GM19351 (cell line): ENCODE measurements at regions not wholly inside any gene's neighbourhood (a gene's known extent, or its start where the extent isn't known, plus 50 kb on each side); places are given as distances from the start of the nearest gene placed in this dataset.
"Not testable (repeated sequence)": the region's sequence is repeated elsewhere in the genome, so short reads cannot be mapped to it uniquely, and the experiment has no call there.

Experiments
- ATAC-seq: cut with Tn5 transposase; IDR thresholded peaks from one replicate; pipeline ENCODE4 v1.9.1; 2021; ENCODE audit warnings: mild to moderate bottlenecking, moderate library complexity; ENCODE audit not compliant: unreplicated experiment

- no peak for ATAC-seq
Observed at GRCh38 chr4:20124317-20125026, 127.2 kb upstream of the SLIT2 start.

GRCh38 chr4:20122198-20122988 is 129.3 kb upstream of the SLIT2 start:
- no peak for ATAC-seq

GRCh38 chr4:20119141-20119540 is 132.6 kb upstream of the SLIT2 start:
- ATAC-seq, result no peak

GRCh38 chr4:20109391-20109790 is 142.3 kb upstream of the SLIT2 start:
- no peak for ATAC-seq

GRCh38 chr4:20106921-20107320 is 144.8 kb upstream of the SLIT2 start:
- no peak for ATAC-seq

GRCh38 chr4:20101831-20102230 is 149.9 kb upstream of the SLIT2 start:
- ATAC-seq, result no peak

GRCh38 chr4:20096911-20097310 is 154.8 kb upstream of the SLIT2 start:
- no peak for ATAC-seq

- ATAC-seq, result no peak
Observed at GRCh38 chr4:20095805-20096541, 155.7 kb upstream of the SLIT2 start.

GRCh38 chr4:20091781-20092180 is 159.9 kb upstream of the SLIT2 start:
- ATAC-seq, result no peak

- no peak for ATAC-seq
Observed at GRCh38 chr4:20087522-20087911, 164.2 kb upstream of the SLIT2 start.

- no peak for ATAC-seq
Observed at GRCh38 chr4:20086799-20087521, 164.7 kb upstream of the SLIT2 start.

GRCh38 chr4:20086067-20086798 is 165.5 kb upstream of the SLIT2 start:
- no peak for ATAC-seq

- ATAC-seq, result no peak
Observed at GRCh38 chr4:20085653-20086052, 166.1 kb upstream of the SLIT2 start.

GRCh38 chr4:20085156-20085555 is 166.5 kb upstream of the SLIT2 start:
- ATAC-seq, result no peak

- no peak for ATAC-seq
Observed at GRCh38 chr4:20084488-20084887, 167.2 kb upstream of the SLIT2 start.

GRCh38 chr4:20078644-20079043 is 173.1 kb upstream of the SLIT2 start:
- ATAC-seq, result no peak

GRCh38 chr4:20075248-20075871 is 176.3 kb upstream of the SLIT2 start:
- ATAC-seq, result no peak

GRCh38 chr4:20074450-20074849 is 177.3 kb upstream of the SLIT2 start:
- ATAC-seq, result no peak

- ATAC-seq, result no peak
Observed at GRCh38 chr4:20065952-20066351, 185.8 kb upstream of the SLIT2 start.

GRCh38 chr4:20062857-20063256 is 188.8 kb upstream of the SLIT2 start:
- not testable (repeated sequence) for ATAC-seq
